ENCODE measurements at regions not wholly inside any gene's neighbourhood (a gene's known extent, or its start where the extent isn't known, plus 50 kb on each side); places are given as distances from the start of the nearest gene placed in this dataset.

- Histone ChIP-seq H3K27me3 (ENCODE audit: insufficient read depth) (no peaks in the 10 kb centered on the region), H3K4me3 (no peak overlapping the region), H2AFZ (peak overlapping the region; percentile 77), H3F3A (replicated peaks; ENCODE audit: low read depth) (no peaks in the 10 kb centered on the region), H3K9me2 (ENCODE audit: insufficient read depth) (no peaks in the 10 kb centered on the region), H3K36me3 (ENCODE audit: insufficient read depth) (no peaks in the 10 kb centered on the region), H3K4me1 (ENCODE audit: insufficient read depth) (0 out of 2 replicates have a peak, but pooled peaks cover 6% of the 10 kb centered on the region), H3K4me2 (no peak overlapping the region), H3K27ac (ENCODE audit: low read depth) (no peak overlapping the region), H3K79me2 (replicated peaks; ENCODE audit: insufficient read depth) (no peaks in the 10 kb centered on the region), H4K20me1 (replicated peaks; ENCODE audit: insufficient read depth) (no peaks in the 10 kb centered on the region)
- Mint-ChIP-seq H3K36me3 (ENCODE audit: low read depth) (no peaks in the 10 kb centered on the region), H3K9me3 (no peaks in the 10 kb centered on the region), H3K4me3 (no peak overlapping the region), H3K27me3 (ENCODE audit: insufficient read depth, low read depth, poor library complexity) (no peaks in the 10 kb centered on the region), H3K4me1 (peaks cover 11% of the 10 kb centered on the region), H3K27ac (no peak overlapping the region)
- ATAC-seq (no peak), DNase-seq (ENCODE audit: low spot score) (no peak)
- TF ChIP-seq STAT1 (IDR thresholded peaks at IDR 0.05; ENCODE audit: unreplicated experiment) = no peak
- no peak for TF ChIP-seq EZH2 (IDR thresholded peaks at IDR 0.05; ENCODE audit: low read depth, unreplicated experiment)
- no peak for TF ChIP-seq ZNF331 (CRISPR knock-in tag; IDR thresholded peaks at IDR 0.05; ENCODE audit: low read depth)
These were observed 63.7 kb upstream of the TANC1 start for GRCh38 chr2:158904627-158905177.

DNA sequence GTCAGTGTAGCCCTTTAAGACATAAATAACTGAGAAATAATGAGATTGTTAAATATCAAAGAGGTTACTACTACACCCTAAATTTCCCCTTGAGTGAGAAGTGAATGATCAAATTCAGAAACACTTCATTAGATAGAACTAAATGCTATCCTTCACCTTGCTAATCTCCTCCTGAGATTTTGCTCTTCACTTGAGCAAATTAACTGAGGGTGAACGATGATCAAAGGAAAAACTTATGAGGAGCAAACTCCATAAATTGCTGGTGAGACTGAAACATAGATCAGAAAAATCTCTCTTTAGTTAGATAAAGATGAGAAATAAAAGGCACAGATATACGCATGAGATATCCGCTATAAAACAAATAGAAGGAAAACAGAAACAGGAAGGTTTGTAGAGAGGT, 63.1 kb upstream of the TANC1 start:
- H3K36me3 Mint-ChIP-seq (ENCODE audit: low read depth) = no peaks in the 10 kb centered on the region

More for the DNA sequence above, 63.1 kb upstream of the TANC1 start:
- Mint-ChIP-seq H3K27ac (no peak overlapping the region), H3K4me3 (no peak overlapping the region), H3K9me3 (no peaks in the 10 kb centered on the region), H3K27me3 (ENCODE audit: insufficient read depth, low read depth, poor library complexity) (no peaks in the 10 kb centered on the region), H3K4me1 (peaks cover 11% of the 10 kb centered on the region)
- Histone ChIP-seq H3K4me1 (ENCODE audit: insufficient read depth) (0 out of 2 replicates have a peak, but pooled peaks cover 6% of the 10 kb centered on the region), H3K79me2 (replicated peaks; ENCODE audit: insufficient read depth) (no peaks in the 10 kb centered on the region), H3K36me3 (ENCODE audit: insufficient read depth) (no peaks in the 10 kb centered on the region), H3K9me2 (ENCODE audit: insufficient read depth) (no peaks in the 10 kb centered on the region), H3F3A (replicated peaks; ENCODE audit: low read depth) (no peaks in the 10 kb centered on the region), H3K27me3 (ENCODE audit: insufficient read depth) (no peaks in the 10 kb centered on the region), H3K4me2 (no peak overlapping the region), H3K4me3 (no peak overlapping the region), H2AFZ (no peak overlapping the region), H4K20me1 (replicated peaks; ENCODE audit: insufficient read depth) (no peaks in the 10 kb centered on the region), H3K27ac (ENCODE audit: low read depth) (no peak overlapping the region)
- DNase-seq (ENCODE audit: low spot score) (no peak), ATAC-seq (no peak)
- no peak for TF ChIP-seq POLR2AphosphoS5 (IDR thresholded peaks at IDR 0.05; ENCODE audit: low read depth)
- TF ChIP-seq, protein P1, sequence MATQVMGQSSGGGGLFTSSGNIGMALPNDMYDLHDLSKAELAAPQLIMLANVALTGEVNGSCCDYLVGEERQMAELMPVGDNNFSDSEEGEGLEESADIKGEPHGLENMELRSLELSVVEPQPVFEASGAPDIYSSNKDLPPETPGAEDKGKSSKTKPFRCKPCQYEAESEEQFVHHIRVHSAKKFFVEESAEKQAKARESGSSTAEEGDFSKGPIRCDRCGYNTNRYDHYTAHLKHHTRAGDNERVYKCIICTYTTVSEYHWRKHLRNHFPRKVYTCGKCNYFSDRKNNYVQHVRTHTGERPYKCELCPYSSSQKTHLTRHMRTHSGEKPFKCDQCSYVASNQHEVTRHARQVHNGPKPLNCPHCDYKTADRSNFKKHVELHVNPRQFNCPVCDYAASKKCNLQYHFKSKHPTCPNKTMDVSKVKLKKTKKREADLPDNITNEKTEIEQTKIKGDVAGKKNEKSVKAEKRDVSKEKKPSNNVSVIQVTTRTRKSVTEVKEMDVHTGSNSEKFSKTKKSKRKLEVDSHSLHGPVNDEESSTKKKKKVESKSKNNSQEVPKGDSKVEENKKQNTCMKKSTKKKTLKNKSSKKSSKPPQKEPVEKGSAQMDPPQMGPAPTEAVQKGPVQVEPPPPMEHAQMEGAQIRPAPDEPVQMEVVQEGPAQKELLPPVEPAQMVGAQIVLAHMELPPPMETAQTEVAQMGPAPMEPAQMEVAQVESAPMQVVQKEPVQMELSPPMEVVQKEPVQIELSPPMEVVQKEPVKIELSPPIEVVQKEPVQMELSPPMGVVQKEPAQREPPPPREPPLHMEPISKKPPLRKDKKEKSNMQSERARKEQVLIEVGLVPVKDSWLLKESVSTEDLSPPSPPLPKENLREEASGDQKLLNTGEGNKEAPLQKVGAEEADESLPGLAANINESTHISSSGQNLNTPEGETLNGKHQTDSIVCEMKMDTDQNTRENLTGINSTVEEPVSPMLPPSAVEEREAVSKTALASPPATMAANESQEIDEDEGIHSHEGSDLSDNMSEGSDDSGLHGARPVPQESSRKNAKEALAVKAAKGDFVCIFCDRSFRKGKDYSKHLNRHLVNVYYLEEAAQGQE (IDR thresholded peaks at IDR 0.05; ENCODE audit: unreplicated experiment) = no peak
- no peak for TF ChIP-seq EZH2phosphoT487 (IDR thresholded peaks at IDR 0.05; ENCODE audit: unreplicated experiment)
- TF ChIP-seq JUNB (IDR thresholded peaks at IDR 0.05; ENCODE audit: unreplicated experiment) = no peak
- no peak for TF ChIP-seq ETS1 (IDR thresholded peaks at IDR 0.05)
